HepG2 (cell line): ENCODE measurements at regions not wholly inside any gene's neighbourhood (a gene's known extent, or its start where the extent isn't known, plus 50 kb on each side); places are given as distances from the start of the nearest gene placed in this dataset.

ENCODE experiments used
- ATAC-seq: fragments of 200-7000 bp; cut with Tn5 transposase; 3 replicates; pipeline ENCODE4 v1.9.1; 2020; ENCODE audit warnings: mild to moderate bottlenecking, moderate library complexity
- BruUV-seq: library from RNA; stranded (reverse); fragments of 400-500 nt; replicated peaks from 2 replicates; lab custom pipeline; 2021; lab: Mats Ljungman, UMichigan
- CTCF ChIA-PET: fragments of 300-600 bp; formaldehyde crosslinking; extraction: SDS; loops from one replicate; lab custom pipeline; 2021; ENCODE audit warnings: low total read pairs, inconsistent platforms, low intra/inter-chr PET ratio; lab: Yijun Ruan, JAX
- POLR2A ChIA-PET: fragments of 350-600 bp; sonication (Branson Sonifier 250); formaldehyde crosslinking; loops from one replicate; lab custom pipeline; 2020; ENCODE audit warnings: antibody characterized with exemption, inconsistent platforms; lab: Yijun Ruan, JAX
- DNase-seq: peaks from one replicate; pipeline ENCODE4 v3.0.0-alpha.2; 2015; ENCODE audit warnings: low spot score
- FAIRE-seq: peaks from 3 replicates; lab custom pipeline; 2011; peaks lifted over from hg19 to GRCh38; lab: Jason Lieb, UNC
- H2AFZ ChIP-seq: one replicate; pipeline ENCODE4 v1.6.1; 2011; ENCODE audit warnings: low read length, inconsistent platforms
- H3K27ac ChIP-seq: fragments of 300-600 bp; 3 replicates; pipeline ENCODE4 v1.8.0; 2011; ENCODE audit warnings: mixed run types, mild to moderate bottlenecking, mixed read lengths, low read length, inconsistent platforms; ENCODE audit not compliant: insufficient read depth; ENCODE audit errors: extremely low read length
- H3K27me3 ChIP-seq, 2 experiments: fragments of 200-600 bp in 1 of 2; 2 replicates in 1 of 2; 3 replicates in 1 of 2; pipeline versions ENCODE4 v1.6.0 to v1.8.0; 2011; ENCODE audit warnings: low read length in 2 of 2, mild to moderate bottlenecking in 2 of 2, moderate library complexity in 2 of 2, inconsistent platforms in 1 of 2; ENCODE audit not compliant: insufficient read depth in 2 of 2, control insufficient read depth in 1 of 2
- H3K36me3 ChIP-seq, 2 experiments: fragments of 200-600 bp in 1 of 2; replicated peaks in 1 of 2; 2 replicates in 1 of 2; 3 replicates in 1 of 2; pipeline versions ENCODE4 v1.5.1 to v1.8.0; 2011; ENCODE audit warnings: low read length in 2 of 2, inconsistent platforms in 1 of 2; ENCODE audit not compliant: insufficient read depth in 2 of 2, control insufficient read depth in 1 of 2
- H3K4me1 ChIP-seq: 2 replicates; pipeline ENCODE4 v1.5.1; 2012; ENCODE audit warnings: low read length, inconsistent platforms; ENCODE audit not compliant: insufficient read depth
- H3K4me2 ChIP-seq: 2 replicates; pipeline ENCODE4 v1.6.0; 2011; ENCODE audit warnings: low read depth, low read length, inconsistent platforms
- H3K4me3 ChIP-seq, 3 experiments: fragments of 200-600 bp in 1 of 3; sonication (generic), shearing (Covaris generic) in 1 of 3; replicated peaks in 1 of 3; 2 replicates each; pipeline ENCODE4 v1.5.1; 2011 to 2016; ENCODE audit warnings: low read length in 3 of 3, inconsistent platforms in 2 of 3, low read depth in 2 of 3, mild to moderate bottlenecking in 2 of 3, control low read depth in 1 of 3, mixed read lengths in 1 of 3; ENCODE audit not compliant: insufficient read depth in 1 of 3
- H3K79me2 ChIP-seq: one replicate; pipeline ENCODE4 v1.6.1; 2011; ENCODE audit warnings: low read length, inconsistent platforms; ENCODE audit not compliant: insufficient read depth
- H3K9ac ChIP-seq: 2 replicates; pipeline ENCODE4 v1.6.0; 2011; ENCODE audit warnings: mild to moderate bottlenecking, low read depth, low read length, inconsistent platforms; ENCODE audit not compliant: insufficient read depth
- H3K9me3 ChIP-seq: 2 replicates; pipeline ENCODE4 v1.5.1; 2012; ENCODE audit warnings: mild to moderate bottlenecking, low read length
- H4K20me1 ChIP-seq: 2 replicates; pipeline ENCODE4 v1.6.0; 2011; ENCODE audit warnings: inconsistent platforms, mild to moderate bottlenecking, low read length, moderate library complexity; ENCODE audit not compliant: insufficient read depth
- ARNT2 ChIP-seq: sonication (generic); formaldehyde crosslinking; IDR thresholded peaks from 2 replicates; pipeline ENCODE4 v1.8.0; 2022; ENCODE audit warnings: mild to moderate bottlenecking, low read depth, missing genetic modification reagents, moderate library complexity
- ATF2 ChIP-seq: sonication (generic); formaldehyde crosslinking; IDR thresholded peaks from 2 replicates; pipeline ENCODE4 v1.4.0; 2020; ENCODE audit warnings: missing genetic modification reagents
- E2F2 ChIP-seq: sonication (generic); formaldehyde crosslinking; IDR thresholded peaks from 2 replicates; pipeline ENCODE4 v1.4.0; 2020; ENCODE audit warnings: missing genetic modification reagents, borderline replicate concordance
- GTF2F1 ChIP-seq: fragments of 150-350 bp; IDR thresholded peaks from 2 replicates; pipeline ENCODE4 v1.6.1; 2014; ENCODE audit warnings: low read length
- HHEX ChIP-seq: IDR thresholded peaks from 2 replicates; pipeline ENCODE4 v1.6.1; 2016; ENCODE audit warnings: control low read depth
- LCORL ChIP-seq, 2 experiments: fragments of 450-650 bp in 1 of 2; sonication (generic) in 1 of 2; formaldehyde crosslinking in 1 of 2; IDR thresholded peaks; 2 replicates each; pipeline versions ENCODE4 v1.5.0 to v1.6.1; 2017 to 2020; ENCODE audit warnings: antibody characterized with exemption in 1 of 2, missing genetic modification reagents in 1 of 2
- MED13 ChIP-seq: sonication (generic); formaldehyde crosslinking; IDR thresholded peaks from 2 replicates; pipeline ENCODE4 v1.5.0; 2020; ENCODE audit warnings: missing genetic modification reagents
- MIXL1 ChIP-seq: IDR thresholded peaks from 2 replicates; pipeline ENCODE4 v1.6.1; 2016
- SRSF4 ChIP-seq: fragments of 200-400 bp; formaldehyde crosslinking; IDR thresholded peaks from one replicate; pipeline ENCODE4 v1.6.1; 2018; ENCODE audit warnings: mild to moderate bottlenecking, low read depth, low read length, moderate library complexity; ENCODE audit not compliant: poor library complexity, severe bottlenecking
- STAT5B ChIP-seq: sonication (generic); formaldehyde crosslinking; IDR thresholded peaks from 2 replicates; pipeline ENCODE4 v1.4.0; 2020; ENCODE audit warnings: missing genetic modification reagents
- ZNF331 ChIP-seq: sonication (generic); formaldehyde crosslinking; IDR thresholded peaks from 2 replicates; pipeline ENCODE4 v1.4.0; 2020; ENCODE audit warnings: missing genetic modification reagents
- ZNF446 ChIP-seq: sonication (generic); formaldehyde crosslinking; IDR thresholded peaks from 2 replicates; pipeline ENCODE4 v1.5.0; 2020; ENCODE audit warnings: mild to moderate bottlenecking, missing genetic modification reagents
- ZNF598 ChIP-seq: sonication (generic); formaldehyde crosslinking; IDR thresholded peaks from 2 replicates; pipeline ENCODE4 v1.5.1; 2020; ENCODE audit warnings: mild to moderate bottlenecking, missing genetic modification reagents, borderline replicate concordance
- WGBS: methylation state at CpG from one replicate; pipeline ENCODE4 v1.1.6; 2017; ENCODE audit warnings: low lambda C conversion rate; 5-methylcytosine and 5-hydroxymethylcytosine counted together
- in situ Hi-C: cut with HindIII; loops from 2 replicates; pipeline ENCODE4 v1.10.0; 2017; ENCODE audit warnings: low pct_unique_long_range_greater_than_20kb; ENCODE audit not compliant: extremely low pct_ligation_motif_present
- intact Hi-C: fragments of 100-400 bp; cut with micrococcal nuclease; formaldehyde crosslinking; loops from one replicate; pipeline ENCODE4 v1.10.0; 2022; ENCODE audit not compliant: unreplicated experiment

- no peaks in the 10 kb centered on the region for H3K4me1 ChIP-seq
- no peaks in the 10 kb centered on the region for H3K36me3 ChIP-seq
- no TSS peak for BruUV-seq
- peaks cover 0 to 14% of the 10 kb centered on the region in 2 experiments; a peak in 1 of 5 replicates for H3K27me3 ChIP-seq
- CTCF ChIA-PET = no interaction called here
- FAIRE-seq (no peak), ATAC-seq (no peak), DNase-seq (no peak)
- H3K9ac ChIP-seq = no peak overlapping the region
- H3K4me2 ChIP-seq = no peak overlapping the region
- no peaks in the 10 kb centered on the region for H3K79me2 ChIP-seq
- WGBS = 35% methylated on average over 6 of the region's 7 CpGs
- TF ChIP-seq LCORL (IDR thresholded peaks at IDR 0.05) = no peak
- no peak for TF ChIP-seq LCORL (CRISPR knock-in tag; IDR thresholded peaks at IDR 0.05)
- no peak for TF ChIP-seq SRSF4
- no peak for TF ChIP-seq ARNT2
- no peak for TF ChIP-seq HHEX (CRISPR knock-in tag)
- no peak for TF ChIP-seq ATF2
- no peak for TF ChIP-seq ZNF331 (CRISPR knock-in tag)
- no peak for TF ChIP-seq GTF2F1
- no peak for TF ChIP-seq MIXL1 (CRISPR knock-in tag)
- TF ChIP-seq MED13 = no peak
- no peak for TF ChIP-seq E2F2
- TF ChIP-seq ZNF446 (CRISPR knock-in tag) = no peak
- no peak for TF ChIP-seq STAT5B (CRISPR knock-in tag)
- TF ChIP-seq ZNF598 = no peak
- H4K20me1 ChIP-seq = no peaks in the 10 kb centered on the region
- in situ Hi-C loops (no loop called here), intact Hi-C loops (loop anchor here (10.0 kb wide), 1 partner anchor 456 kb away; the partner anchor contains the start of gene CXCL12)
- H3K27ac ChIP-seq = no peak overlapping the region
- H3K4me3 ChIP-seq = no peak overlapping the region
- no peaks in the 10 kb centered on the region for H3K9me3 ChIP-seq
- no peak overlapping the region for H2AFZ ChIP-seq
- POLR2A ChIA-PET = no interaction called here
Observed at GRCh38 chr10:43928425-43928968, 279.8 kb upstream of the ZNF32 start.
